NOMO-1 (cell line): ENCODE measurements at regions not wholly inside any gene's neighbourhood (a gene's known extent, or its start where the extent isn't known, plus 50 kb on each side); places are given as distances from the start of the nearest gene placed in this dataset.
A peak's percentile ranks its signal among the peaks of the same experiment; 100 is the strongest.
"Not testable (repeated sequence)": the region's sequence is repeated elsewhere in the genome, so short reads cannot be mapped to it uniquely, and the experiment has no call there.

Source experiments
- DNase-seq, 2 experiments: peaks; one replicate each; lab custom pipeline; 2025; ENCODE audit not compliant: unreplicated experiment in 2 of 2; lab: John Stamatoyannopoulos, UW

GRCh38 chr13:58472483-58472882 lies 840.9 kb downstream of the PCDH17 start:
- DNase-seq, result no peak

- DNase-seq, result no peak
Measured at GRCh38 chr13:58474581-58474980, 843.0 kb downstream of the PCDH17 start.

GRCh38 chr13:58476206-58476918 lies 844.8 kb downstream of the PCDH17 start:
- no peak for DNase-seq

- no peak for DNase-seq
Measured at GRCh38 chr13:58478858-58479257, 847.3 kb downstream of the PCDH17 start.

- DNase-seq, result no peak
Measured at GRCh38 chr13:58480061-58480460, 848.5 kb downstream of the PCDH17 start.

- DNase-seq, result no peak
Measured at GRCh38 chr13:58488251-58488650, 856.7 kb downstream of the PCDH17 start.

GRCh38 chr13:58495668-58496067 lies 864.1 kb downstream of the PCDH17 start:
- DNase-seq, result no peak

GRCh38 chr13:58500938-58501337 lies 869.4 kb downstream of the PCDH17 start:
- DNase-seq, result no peak

GRCh38 chr13:58504202-58504700 lies 872.7 kb downstream of the PCDH17 start:
- not testable (repeated sequence) for DNase-seq

- DNase-seq, result not testable (repeated sequence)
Measured at GRCh38 chr13:58505262-58505920, 873.8 kb downstream of the PCDH17 start.

GRCh38 chr13:58528351-58528750 lies 896.8 kb downstream of the PCDH17 start:
- no peak for DNase-seq

- no peak for DNase-seq
Measured at GRCh38 chr13:58531614-58532013, 900.1 kb downstream of the PCDH17 start.

- DNase-seq, result no peak
Measured at GRCh38 chr13:58542530-58542929, 911.0 kb downstream of the PCDH17 start.

- DNase-seq, result no peak
Measured at GRCh38 chr13:58547419-58547818, 915.9 kb downstream of the PCDH17 start.

GRCh38 chr13:58566176-58566575 lies 934.6 kb downstream of the PCDH17 start:
- peak in 1 of 2 experiments; percentile 25 for DNase-seq

GRCh38 chr13:58573743-58574142 lies 942.2 kb downstream of the PCDH17 start:
- DNase-seq, result peak; percentile 65 to 88

GRCh38 chr13:58574791-58575190 lies 943.2 kb downstream of the PCDH17 start:
- no peak for DNase-seq

GRCh38 chr13:58579468-58579867 lies 947.9 kb downstream of the PCDH17 start:
- peak; percentile 7 to 46 for DNase-seq

- no peak for DNase-seq
Measured at GRCh38 chr13:58583966-58584365, 952.4 kb downstream of the PCDH17 start.

GRCh38 chr13:58584610-58585009 lies 953.1 kb downstream of the PCDH17 start:
- DNase-seq, result no peak

GRCh38 chr13:58587183-58587582 lies 955.6 kb downstream of the PCDH17 start:
- peak; percentile 47 to 86 for DNase-seq

GRCh38 chr13:58592052-58592451 lies 960.5 kb downstream of the PCDH17 start:
- no peak for DNase-seq
